Heart left ventricle (tissue), 16 donors: ENCODE measurements at regions not wholly inside any gene's neighbourhood (a gene's known extent, or its start where the extent isn't known, plus 50 kb on each side); places are given as distances from the start of the nearest gene placed in this dataset.

Source experiments
- ATAC-seq, 4 donors: fragments of 200-7000 bp; cut with Tn5 transposase; one replicate each; pipeline ENCODE4 v1.9.1; 2020 to 2022; ENCODE audit warnings: moderate library complexity in 4 of 4, mild to moderate bottlenecking in 3 of 4, moderate number of reproducible peaks in 1 of 4
- DNase-seq, 5 donors: peaks; one replicate each; pipeline ENCODE4 v3.0.0-alpha.2; 2020
- H3K27ac ChIP-seq, 12 donors: fragments of 200-600 bp; sonication (generic) in 4 of 12; one replicate each; pipeline versions ENCODE4 v1.5.0 to v1.8.0; 2016 to 2022; ENCODE audit warnings: mild to moderate bottlenecking in 2 of 12
- H3K27me3 ChIP-seq, 9 donors: fragments of 200-600 bp; sonication (generic) in 2 of 9; one replicate each; pipeline versions ENCODE4 v1.5.1 to v1.8.0; 2016 to 2022; ENCODE audit warnings: mild to moderate bottlenecking in 3 of 9
- H3K36me3 ChIP-seq, 9 donors: fragments of 200-600 bp; sonication (generic) in 2 of 9; one replicate each; pipeline versions ENCODE4 v1.5.0 to v1.8.0; 2018 to 2022; ENCODE audit warnings: mild to moderate bottlenecking in 2 of 9
- H3K4me1 ChIP-seq, 12 donors: fragments of 200-600 bp; sonication (generic) in 4 of 12; one replicate each; pipeline versions ENCODE4 v1.5.0 to v1.8.0; 2016 to 2022; ENCODE audit warnings: mild to moderate bottlenecking in 3 of 12
- H3K4me3 ChIP-seq, 12 donors: fragments of 200-600 bp; sonication (generic) in 4 of 12; one replicate each; pipeline versions ENCODE4 v1.5.0 to v1.8.0; 2017 to 2022; ENCODE audit warnings: mild to moderate bottlenecking in 9 of 12, moderate library complexity in 4 of 12
- H3K9me3 ChIP-seq, 12 donors: fragments of 200-600 bp; sonication (generic) in 4 of 12; one replicate each; pipeline versions ENCODE4 v1.5.0 to v1.8.0; 2016 to 2022; ENCODE audit warnings: mild to moderate bottlenecking in 1 of 12
- CTCF ChIP-seq, 12 donors: fragments of 200-600 bp; sonication (generic) in 4 of 12; IDR thresholded peaks; one replicate each; pipeline versions ENCODE4 v1.5.0 to v1.8.0; 2018 to 2022; ENCODE audit warnings: antibody characterized with exemption in 12 of 12, mild to moderate bottlenecking in 5 of 12
- POLR2A ChIP-seq, 2 donors: fragments of 450-650 bp; IDR thresholded peaks; one replicate each; pipeline ENCODE4 v1.6.1; 2017; ENCODE audit warnings: antibody characterized with exemption in 2 of 2, mild to moderate bottlenecking in 2 of 2, moderate library complexity in 2 of 2
- WGBS, 4 donors: extraction: QIAGEN DNeasy Blood & Tissue Kit in 2 of 4; methylation state at CpG; one replicate each; pipeline versions ENCODE4 v1.1.5 to v1.1.7; 2013 to 2018; 5-methylcytosine and 5-hydroxymethylcytosine counted together
- intact Hi-C, 10 donors: fragments of 100-400 bp; cut with DNase I; formaldehyde crosslinking; loops; one replicate each; pipeline versions ENCODE4 v1.11.1 to v1.14.2; 2022
- donor health status: ischemic (EF 13 %, LVEDD 7.1; RV severe dilation, severe dysfunction).
- donor health status: healthy with polysubstance abuse.
- donor health status: DM: no; HTN: yes; CAD: no.
- donor health status: DM: no; HTN: no; CAD: no.
- donor health status: ischemic (EF 25% LVEDD 6.9; RV normal size, moderate dysfunction).
- donor health status: ischemic (EF 25% LVEDD 5.7; RV mildly dilated, moderate dysfunction).
- donor health status: healthy.
- donor health status: DM: yes; HTN: yes; CAD: no.
- donor health status: ischemic (EF 35%, LVEDD 5.7; RV mildly dilated, moderate dysfunction).
- donor health status: nonischemic (EF 11% LVEDD 7.7; RV severe dilation, severe dysfunction).
- donor health status: DM: yes; HTN: yes; CAD: no.
- donor health status: PGD.
- donor health status: ischemic (EF 29% LVEDD 5.4; RV normal size, mild dysfunction).
- donor health status: nonischemic (EF 23%, LVEDD 6.1; RV moderate dilation, normal function).

- H3K36me3 ChIP-seq: no peaks in the 10 kb centered on the region
- no peaks in the 10 kb centered on the region for H3K4me1 ChIP-seq
- H3K4me3 ChIP-seq: no peak overlapping the region
- no peak overlapping the region for H3K27ac ChIP-seq
- DNase-seq (no peak), ATAC-seq (no peak)
- intact Hi-C loops: no loop called here
- WGBS, 4 donors: 29 to 43% (median 32%) methylated on average over 2 of the region's 2 CpGs
- H3K9me3 ChIP-seq: peaks cover 0 to 12% (median 0%) of the 10 kb centered on the region in 12 donors
- TF ChIP-seq POLR2A (IDR thresholded peaks at IDR 0.05) (no peak), CTCF (IDR thresholded peaks at IDR 0.05) (no peak)
- H3K27me3 ChIP-seq: no peaks in the 10 kb centered on the region
Observed at GRCh38 chr5:102554082-102554481, 55.3 kb upstream of the SLCO6A1 start.

GRCh38 chr5:102554728-102555127 lies 55.9 kb upstream of the SLCO6A1 start:
- Histone ChIP-seq H3K4me1 (no peaks in the 10 kb centered on the region), H3K27me3 (no peaks in the 10 kb centered on the region), H3K36me3 (no peaks in the 10 kb centered on the region), H3K9me3 (peaks cover 0 to 8% (median 0%) of the 10 kb centered on the region in 12 donors), H3K27ac (no peak overlapping the region), H3K4me3 (no peak overlapping the region)
- intact Hi-C loops: no loop called here
- 89 to 98% (median 94%) methylated on average over 1 of the region's 1 CpG for WGBS, 4 donors
- ATAC-seq (no peak), DNase-seq (no peak)
- TF ChIP-seq POLR2A (IDR thresholded peaks at IDR 0.05) (no peak), CTCF (IDR thresholded peaks at IDR 0.05) (peak in 11 of 12 donors; percentile 6 to 51 (median 24))

GRCh38 chr5:102561894-102562760 lies 63.3 kb upstream of the SLCO6A1 start:
- 36 to 39% (median 38%) methylated on average over 11 of the region's 11 CpGs for WGBS, 4 donors
- peak in 1 of 5 donors; percentile 40 for DNase-seq

More at GRCh38 chr5:102561894-102562760, 63.3 kb upstream of the SLCO6A1 start:
- Histone ChIP-seq H3K36me3 (no peaks in the 10 kb centered on the region), H3K4me1 (no peaks in the 10 kb centered on the region), H3K9me3 (peaks cover 0 to 9% (median 0%) of the 10 kb centered on the region in 12 donors), H3K27ac (no peak overlapping the region), H3K27me3 (no peaks in the 10 kb centered on the region), H3K4me3 (no peak overlapping the region)
- intact Hi-C loops: no loop called here
- peak; percentile 9 to 58 (median 42) for TF ChIP-seq CTCF (IDR thresholded peaks at IDR 0.05)
- no peak for TF ChIP-seq POLR2A (IDR thresholded peaks at IDR 0.05)
- no peak for ATAC-seq
